ENCODE measurements at regions not wholly inside any gene's neighbourhood (a gene's known extent, or its start where the extent isn't known, plus 50 kb on each side); places are given as distances from the start of the nearest gene placed in this dataset.

GRCh38 chr12:93186131-93186530 is 191.6 kb upstream of the NUDT4 start:
- no peak for TF ChIP-seq EZH2 (IDR thresholded peaks at IDR 0.05; ENCODE audit: borderline replicate concordance, low read depth, low read length, poor library complexity, severe bottlenecking)
- TF ChIP-seq CTCF (conservative IDR thresholded peaks at IDR 0.05; ENCODE audit: low read depth, low read length) = no peak
- Histone ChIP-seq H3K27ac (ENCODE audit: low read depth, low read length, poor library complexity, severe bottlenecking) (no peak overlapping the region), H3K4me1 (ENCODE audit: insufficient read depth, low read length, poor library complexity, severe bottlenecking) (no peaks in the 10 kb centered on the region), H3K9me3 (ENCODE audit: low read depth, low read length, poor library complexity, severe bottlenecking) (no peaks in the 10 kb centered on the region), H3K27me3 (replicated peaks; ENCODE audit: insufficient read depth, low read depth, low read length, poor library complexity) (no peaks in the 10 kb centered on the region), H3K36me3 (ENCODE audit: insufficient read depth, low read length, poor library complexity, severe bottlenecking) (no peaks in the 10 kb centered on the region), H3K4me3 (ENCODE audit: low read depth, low read length, poor library complexity, severe bottlenecking) (no peak overlapping the region)
- CTCF ChIA-PET = no interaction called here
- DNase-seq (ENCODE audit: low spot score) = no peak
- intact Hi-C loops (cut with micrococcal nuclease; ENCODE audit: unreplicated experiment) = no loop called here
- POLR2A ChIA-PET (ENCODE audit: low non-redundant PET) = no interaction called here
- no TSS peak for BruUV-seq (replicated peaks)

- H3K27me3 ChIP-seq (replicated peaks; ENCODE audit: insufficient read depth, low read depth, low read length, poor library complexity) = no peaks in the 10 kb centered on the region
- CTCF ChIA-PET = no interaction called here
- H3K36me3 ChIP-seq (ENCODE audit: insufficient read depth, low read length, poor library complexity, severe bottlenecking) = no peaks in the 10 kb centered on the region
- H3K27ac ChIP-seq (ENCODE audit: low read depth, low read length, poor library complexity, severe bottlenecking) = no peak overlapping the region
- TF ChIP-seq EZH2 (IDR thresholded peaks at IDR 0.05; ENCODE audit: borderline replicate concordance, low read depth, low read length, poor library complexity, severe bottlenecking) (no peak), CTCF (conservative IDR thresholded peaks at IDR 0.05; ENCODE audit: low read depth, low read length) (no peak)
- H3K9me3 ChIP-seq (ENCODE audit: low read depth, low read length, poor library complexity, severe bottlenecking) = no peaks in the 10 kb centered on the region
- DNase-seq (ENCODE audit: low spot score) = no peak
- POLR2A ChIA-PET (ENCODE audit: low non-redundant PET) = no interaction called here
- H3K4me1 ChIP-seq (ENCODE audit: insufficient read depth, low read length, poor library complexity, severe bottlenecking) = no peaks in the 10 kb centered on the region
- H3K4me3 ChIP-seq (ENCODE audit: low read depth, low read length, poor library complexity, severe bottlenecking) = no peak overlapping the region
- intact Hi-C loops (cut with micrococcal nuclease; ENCODE audit: unreplicated experiment) = no loop called here
- BruUV-seq (replicated peaks) = no TSS peak
These were observed 191.1 kb upstream of the NUDT4 start for GRCh38 chr12:93186621-93187020.

- CTCF ChIA-PET = no interaction called here
- H3K4me1 ChIP-seq (ENCODE audit: insufficient read depth, low read length, poor library complexity, severe bottlenecking) = no peaks in the 10 kb centered on the region
- no peak for DNase-seq (ENCODE audit: low spot score)
- BruUV-seq (replicated peaks) = no TSS peak
- no peak overlapping the region for H3K4me3 ChIP-seq (ENCODE audit: low read depth, low read length, poor library complexity, severe bottlenecking)
- no peaks in the 10 kb centered on the region for H3K36me3 ChIP-seq (ENCODE audit: insufficient read depth, low read length, poor library complexity, severe bottlenecking)
- H3K9me3 ChIP-seq (ENCODE audit: low read depth, low read length, poor library complexity, severe bottlenecking) = no peaks in the 10 kb centered on the region
- intact Hi-C loops (cut with micrococcal nuclease; ENCODE audit: unreplicated experiment) = no loop called here
- POLR2A ChIA-PET (ENCODE audit: low non-redundant PET) = no interaction called here
- H3K27me3 ChIP-seq (replicated peaks; ENCODE audit: insufficient read depth, low read depth, low read length, poor library complexity) = no peaks in the 10 kb centered on the region
- TF ChIP-seq EZH2 (IDR thresholded peaks at IDR 0.05; ENCODE audit: borderline replicate concordance, low read depth, low read length, poor library complexity, severe bottlenecking) = no peak
- TF ChIP-seq CTCF (conservative IDR thresholded peaks at IDR 0.05; ENCODE audit: low read depth, low read length) = no peak
- no peak overlapping the region for H3K27ac ChIP-seq (ENCODE audit: low read depth, low read length, poor library complexity, severe bottlenecking)
These were observed 186.3 kb upstream of the NUDT4 start for GRCh38 chr12:93191423-93191822.
